Type B pancreatic cell (in vitro differentiated cells): ENCODE measurements at regions not wholly inside any gene's neighbourhood (a gene's known extent, or its start where the extent isn't known, plus 50 kb on each side); places are given as distances from the start of the nearest gene placed in this dataset.
"Not testable (repeated sequence)": the region's sequence is repeated elsewhere in the genome, so short reads cannot be mapped to it uniquely, and the experiment has no call there.

Experiments
- DNase-seq: peaks from one replicate; pipeline ENCODE4 v3.0.0; 2021; ENCODE audit warnings: mixed read lengths; ENCODE audit not compliant: unreplicated experiment; ENCODE audit errors: extremely low spot score
- H3K27ac Mint-ChIP-seq: 2 replicates; pipeline ENCODE4 v1.8.0; 2021; ENCODE audit warnings: mild to moderate bottlenecking, mixed read lengths
- H3K27me3 Mint-ChIP-seq: 2 replicates; pipeline ENCODE4 v1.8.0; 2021; ENCODE audit warnings: mixed read lengths
- H3K36me3 Mint-ChIP-seq: 2 replicates; pipeline ENCODE4 v1.8.0; 2021; ENCODE audit warnings: mixed read lengths
- H3K4me1 Mint-ChIP-seq: one replicate; pipeline ENCODE4 v1.8.0; 2021; ENCODE audit warnings: mixed read lengths; ENCODE audit not compliant: unreplicated experiment
- H3K4me3 Mint-ChIP-seq: 2 replicates; pipeline ENCODE4 v1.8.0; 2021; ENCODE audit warnings: mild to moderate bottlenecking, mixed read lengths
- H3K9me3 Mint-ChIP-seq: 2 replicates; pipeline ENCODE4 v1.8.0; 2021; ENCODE audit warnings: mixed read lengths
- CTCF ChIP-seq: fragments of 200-600 bp; sonication (generic); conservative IDR thresholded peaks from 2 replicates; pipeline ENCODE4 v1.5.0; 2021; ENCODE audit warnings: antibody characterized with exemption, mild to moderate bottlenecking

- peaks cover 6% of the 10 kb centered on the region for H3K36me3 Mint-ChIP-seq
- H3K27me3 Mint-ChIP-seq: no peaks in the 10 kb centered on the region
- H3K4me1 Mint-ChIP-seq: no peaks in the 10 kb centered on the region
- H3K4me3 Mint-ChIP-seq: no peak overlapping the region
- peak; percentile 21 for TF ChIP-seq CTCF
- no peak overlapping the region for H3K27ac Mint-ChIP-seq
- no peak for DNase-seq
- peaks cover 27% of the 10 kb centered on the region for H3K9me3 Mint-ChIP-seq
Measured at GRCh38 chr14:106436310-106436905, 910.0 kb downstream of the TMEM121 start.

GRCh38 chr14:106442857-106443256, 916.5 kb downstream of the TMEM121 start:
- no peak for DNase-seq
- Mint-ChIP-seq H3K4me3 (no peak overlapping the region), H3K27me3 (no peaks in the 10 kb centered on the region), H3K27ac (no peak overlapping the region), H3K9me3 (peaks cover 31% of the 10 kb centered on the region), H3K36me3 (peaks cover 6% of the 10 kb centered on the region), H3K4me1 (no peaks in the 10 kb centered on the region)
- TF ChIP-seq CTCF: no peak

- H3K4me1 Mint-ChIP-seq: no peaks in the 10 kb centered on the region
- no peaks in the 10 kb centered on the region for H3K36me3 Mint-ChIP-seq
- no peak for DNase-seq
- H3K4me3 Mint-ChIP-seq: no peak overlapping the region
- no peaks in the 10 kb centered on the region for H3K27me3 Mint-ChIP-seq
- no peak for TF ChIP-seq CTCF
- peaks cover 18% of the 10 kb centered on the region for H3K9me3 Mint-ChIP-seq
- H3K27ac Mint-ChIP-seq: no peak overlapping the region
Measured at GRCh38 chr14:106455026-106455425, 928.6 kb downstream of the TMEM121 start.

GRCh38 chr14:106459971-106460730, 933.8 kb downstream of the TMEM121 start:
- H3K4me1 Mint-ChIP-seq: no peaks in the 10 kb centered on the region
- H3K27me3 Mint-ChIP-seq: no peaks in the 10 kb centered on the region
- no peak for TF ChIP-seq CTCF
- no peaks in the 10 kb centered on the region for H3K36me3 Mint-ChIP-seq
- H3K9me3 Mint-ChIP-seq: peaks cover 7% of the 10 kb centered on the region
- H3K4me3 Mint-ChIP-seq: no peak overlapping the region
- H3K27ac Mint-ChIP-seq: no peak overlapping the region
- no peak for DNase-seq

GRCh38 chr14:106460916-106461315, 934.5 kb downstream of the TMEM121 start:
- DNase-seq: no peak
- Mint-ChIP-seq H3K9me3 (no peaks in the 10 kb centered on the region), H3K27me3 (no peaks in the 10 kb centered on the region), H3K27ac (no peak overlapping the region), H3K4me1 (no peaks in the 10 kb centered on the region), H3K4me3 (no peak overlapping the region), H3K36me3 (no peaks in the 10 kb centered on the region)
- no peak for TF ChIP-seq CTCF

- H3K4me1 Mint-ChIP-seq, DNase-seq, H3K36me3 Mint-ChIP-seq, H3K4me3 Mint-ChIP-seq, H3K27me3 Mint-ChIP-seq, H3K9me3 Mint-ChIP-seq, H3K27ac Mint-ChIP-seq: not testable (repeated sequence)
Measured at GRCh38 chr14:106466483-106466882, 940.1 kb downstream of the TMEM121 start.

- not testable (repeated sequence) for H3K36me3 Mint-ChIP-seq, H3K4me3 Mint-ChIP-seq, H3K27ac Mint-ChIP-seq, DNase-seq, H3K9me3 Mint-ChIP-seq, H3K4me1 Mint-ChIP-seq, H3K27me3 Mint-ChIP-seq
Measured at GRCh38 chr14:106468869-106469268, 942.5 kb downstream of the TMEM121 start.

- not testable (repeated sequence) for H3K27me3 Mint-ChIP-seq, H3K4me1 Mint-ChIP-seq, H3K4me3 Mint-ChIP-seq, H3K36me3 Mint-ChIP-seq, DNase-seq, H3K27ac Mint-ChIP-seq, H3K9me3 Mint-ChIP-seq
Measured at GRCh38 chr14:106470028-106470427, 943.6 kb downstream of the TMEM121 start.

GRCh38 chr14:106474261-106475028, 948.1 kb downstream of the TMEM121 start:
- H3K4me1 Mint-ChIP-seq, H3K4me3 Mint-ChIP-seq, H3K27me3 Mint-ChIP-seq, H3K27ac Mint-ChIP-seq, H3K9me3 Mint-ChIP-seq, DNase-seq, H3K36me3 Mint-ChIP-seq: not testable (repeated sequence)
